ENCODE measurements at regions not wholly inside any gene's neighbourhood (a gene's known extent, or its start where the extent isn't known, plus 50 kb on each side); places are given as distances from the start of the nearest gene placed in this dataset.

DNA sequence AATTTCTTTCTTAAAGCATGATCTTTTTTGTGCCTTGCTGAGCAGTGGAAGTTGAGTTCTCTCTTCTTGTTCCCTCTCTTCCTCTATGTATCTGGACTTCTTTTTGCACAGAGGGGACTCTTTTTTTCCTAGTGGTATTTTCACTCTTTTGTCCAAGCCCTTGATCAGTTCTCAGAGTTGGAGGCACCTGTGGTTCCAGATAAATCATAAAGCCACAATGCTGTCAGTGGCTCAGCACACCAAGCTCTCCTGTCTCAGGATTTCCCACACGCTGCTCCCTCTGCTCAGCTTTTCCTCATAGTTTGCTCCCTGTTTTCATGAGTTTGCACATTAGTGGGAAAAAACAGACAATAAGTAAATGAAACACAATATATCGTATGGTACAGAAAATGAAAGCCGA, 110.3 kb upstream of the ZNF608 start:
- Mint-ChIP-seq H3K4me3 (no peak overlapping the region), H3K27me3 (no peaks in the 10 kb centered on the region), H3K4me1 (no peaks in the 10 kb centered on the region), H3K9me3 (no peaks in the 10 kb centered on the region), H3K27ac (no peak overlapping the region), H3K36me3 (no peaks in the 10 kb centered on the region)
- CTCF ChIA-PET: no interaction called here
- no peak for DNase-seq

DNA sequence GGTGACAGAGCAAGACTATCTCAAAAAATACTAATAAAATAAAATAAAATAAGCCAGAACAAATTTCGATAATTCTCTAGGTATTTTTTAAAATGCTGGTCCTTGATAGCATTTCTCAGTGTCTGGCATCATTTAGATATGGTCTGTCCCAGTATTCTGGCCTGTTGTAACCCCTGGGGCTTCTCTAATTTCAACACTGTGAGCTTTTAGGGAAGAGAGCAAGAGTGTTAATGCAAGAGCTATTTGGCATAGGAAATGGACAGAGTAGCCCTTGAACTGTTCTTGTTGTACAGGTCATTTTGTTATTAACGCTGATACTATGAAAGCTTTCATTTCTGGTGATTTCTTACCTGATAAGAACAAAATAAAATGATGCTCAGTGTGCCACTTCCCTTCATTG, 112.2 kb upstream of the ZNF608 start:
- Mint-ChIP-seq H3K4me1 (no peaks in the 10 kb centered on the region), H3K4me3 (no peak overlapping the region), H3K27ac (no peak overlapping the region), H3K27me3 (no peaks in the 10 kb centered on the region), H3K9me3 (no peaks in the 10 kb centered on the region), H3K36me3 (no peaks in the 10 kb centered on the region)
- CTCF ChIA-PET: no interaction called here
- DNase-seq: no peak

DNA sequence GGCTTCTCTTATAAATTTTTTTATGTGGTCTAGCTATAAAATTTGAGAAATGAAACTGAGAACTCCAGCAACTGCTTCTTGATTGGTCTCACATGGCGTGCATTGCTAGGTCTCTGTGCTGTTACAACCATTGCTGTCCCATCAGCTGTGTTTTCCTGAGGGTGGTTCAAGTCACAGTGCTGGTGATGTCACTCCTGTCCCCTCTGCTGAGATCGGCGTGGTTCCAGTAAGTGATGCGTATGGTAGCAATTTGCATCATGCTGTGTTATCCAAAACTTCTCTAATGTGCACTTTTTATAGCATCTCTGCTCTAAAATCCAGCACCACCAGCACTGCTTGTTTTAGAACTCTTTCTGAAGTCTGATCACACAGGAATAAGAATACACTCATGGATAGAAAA, 112.6 kb upstream of the ZNF608 start:
- H3K4me3 Mint-ChIP-seq: no peak overlapping the region
- H3K27me3 Mint-ChIP-seq: no peaks in the 10 kb centered on the region
- no peak overlapping the region for H3K27ac Mint-ChIP-seq
- H3K36me3 Mint-ChIP-seq: no peaks in the 10 kb centered on the region
- H3K9me3 Mint-ChIP-seq: no peaks in the 10 kb centered on the region
- no peaks in the 10 kb centered on the region for H3K4me1 Mint-ChIP-seq
- CTCF ChIA-PET: no interaction called here
- DNase-seq: no peak

DNA sequence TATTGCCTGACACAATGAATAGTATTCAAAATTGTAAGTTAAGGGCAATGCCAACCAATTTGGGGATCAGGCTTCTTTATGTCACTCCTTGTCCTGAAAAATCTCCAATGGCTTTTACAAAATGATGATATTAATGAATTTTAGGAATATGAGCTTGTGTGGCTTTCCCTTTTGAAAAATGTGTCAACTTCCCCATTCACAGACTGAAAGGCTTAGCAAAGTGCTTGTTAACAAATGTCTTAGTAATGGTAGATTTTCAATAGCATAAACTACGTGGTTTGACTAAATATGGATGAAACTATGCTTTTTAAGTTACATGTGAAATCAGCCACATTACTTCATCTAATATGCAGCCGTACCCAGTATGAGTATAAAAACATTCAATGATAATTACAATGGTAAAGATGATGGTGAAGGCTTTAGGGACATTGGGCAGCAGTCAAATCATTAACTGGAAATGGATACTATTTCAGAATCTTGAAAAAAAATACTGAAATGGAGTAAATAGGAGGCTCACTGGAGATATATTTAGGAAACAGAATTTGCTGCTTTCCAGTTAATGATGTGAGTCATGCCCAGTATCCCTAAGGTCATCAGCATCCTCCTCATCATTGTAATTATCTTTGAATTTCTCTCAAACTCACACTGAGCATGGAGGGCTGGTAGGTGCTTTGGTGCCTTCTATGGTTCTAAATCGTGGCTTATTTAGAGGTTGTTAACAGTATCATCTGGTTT, 113.3 kb upstream of the ZNF608 start:
- CTCF ChIA-PET: no interaction called here
- Mint-ChIP-seq H3K4me1 (no peaks in the 10 kb centered on the region), H3K27ac (no peak overlapping the region)

DNA sequence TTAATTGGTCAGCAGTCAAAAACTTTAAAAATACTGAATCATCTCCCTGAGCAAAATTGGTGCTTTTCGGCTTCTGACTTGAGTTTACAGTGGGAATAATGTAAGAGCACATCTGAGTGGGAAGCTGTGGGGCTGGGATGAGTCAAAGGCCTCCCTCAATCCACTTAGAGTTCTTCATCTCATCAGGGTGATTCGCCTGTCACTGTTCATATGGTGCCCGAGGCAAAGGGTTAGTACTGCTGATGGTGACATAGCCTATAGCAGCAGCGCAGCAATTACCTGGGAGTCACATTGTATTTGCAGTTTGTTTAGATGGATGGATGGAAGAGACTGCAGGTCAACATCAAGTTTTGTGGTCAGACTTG, 113.8 kb upstream of the ZNF608 start:
- H3K4me3 Mint-ChIP-seq: no peak overlapping the region
- H3K4me1 Mint-ChIP-seq: no peaks in the 10 kb centered on the region
- no peak for DNase-seq
- H3K27ac Mint-ChIP-seq: no peak overlapping the region
- H3K27me3 Mint-ChIP-seq: no peaks in the 10 kb centered on the region
- CTCF ChIA-PET: no interaction called here
- H3K36me3 Mint-ChIP-seq: no peaks in the 10 kb centered on the region
- H3K9me3 Mint-ChIP-seq: peaks cover 2% of the 10 kb centered on the region

More for the DNA sequence above, 113.3 kb upstream of the ZNF608 start:
- no peaks in the 10 kb centered on the region for H3K27me3 Mint-ChIP-seq
- H3K4me3 Mint-ChIP-seq: no peak overlapping the region
- DNase-seq: no peak
- no peaks in the 10 kb centered on the region for H3K9me3 Mint-ChIP-seq
- no peaks in the 10 kb centered on the region for H3K36me3 Mint-ChIP-seq

DNA sequence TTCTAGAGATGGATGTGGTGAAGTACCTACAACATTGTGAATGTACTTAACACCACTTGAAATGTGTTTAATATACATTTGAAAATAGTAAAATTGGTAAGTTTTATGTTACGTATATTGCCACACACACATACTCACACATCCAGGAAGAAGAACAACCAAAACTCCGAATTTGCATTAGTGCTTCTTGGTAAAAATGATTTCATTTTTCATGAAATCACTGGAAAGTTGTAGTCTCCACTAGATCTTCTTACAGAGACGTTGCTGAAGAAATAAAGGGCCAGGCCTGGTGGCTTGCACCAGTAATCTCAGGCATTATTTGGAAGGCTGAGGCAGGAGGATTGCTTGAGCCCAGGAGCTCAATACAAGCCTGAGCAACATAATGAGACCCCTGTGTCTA, 118.6 kb upstream of the ZNF608 start:
- Mint-ChIP-seq H3K27ac (no peak overlapping the region), H3K36me3 (no peaks in the 10 kb centered on the region), H3K9me3 (peaks cover 6% of the 10 kb centered on the region), H3K27me3 (no peaks in the 10 kb centered on the region), H3K4me1 (no peaks in the 10 kb centered on the region), H3K4me3 (no peak overlapping the region)
- CTCF ChIA-PET: no interaction called here
- DNase-seq: no peak

DNA sequence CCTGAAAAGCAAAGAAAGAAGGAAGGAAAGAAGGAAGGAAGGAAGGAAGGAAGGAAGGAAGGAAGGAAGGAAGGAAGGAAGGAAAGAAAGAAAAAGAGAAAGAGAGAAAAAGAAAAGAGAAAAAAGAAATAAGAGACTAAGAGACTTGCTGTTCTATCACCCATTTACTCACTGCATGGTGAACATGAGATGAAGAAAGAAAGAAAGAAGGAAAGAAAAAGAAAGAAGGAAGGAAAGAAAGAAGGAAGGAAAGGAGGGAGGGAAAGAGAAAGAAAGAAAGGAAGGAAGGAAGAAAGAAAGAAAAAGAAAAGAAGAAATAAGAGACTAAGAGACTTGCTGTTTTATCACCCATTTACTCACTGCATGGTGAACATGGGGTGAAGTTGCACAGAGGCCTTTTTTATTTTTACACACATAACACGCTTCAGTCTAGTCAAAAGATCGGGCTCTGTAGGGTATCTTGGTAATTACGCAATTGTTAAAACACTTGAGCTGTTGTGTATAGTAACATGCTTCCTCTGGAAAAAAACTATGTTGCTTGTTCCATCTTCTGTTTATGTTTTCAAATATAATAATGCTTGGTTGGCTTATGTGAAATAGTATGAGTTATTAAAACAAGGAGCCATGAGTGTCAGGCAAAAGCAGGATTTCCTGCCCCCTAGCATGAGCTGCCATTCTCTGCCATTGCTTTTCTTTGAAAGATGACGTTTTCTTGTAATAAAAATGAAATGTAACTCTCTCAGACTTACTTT, 119.3 kb upstream of the ZNF608 start:
- Mint-ChIP-seq H3K9me3 (peaks cover 6% of the 10 kb centered on the region), H3K27ac (no peak overlapping the region), H3K27me3 (no peaks in the 10 kb centered on the region), H3K4me1 (no peaks in the 10 kb centered on the region), H3K36me3 (no peaks in the 10 kb centered on the region), H3K4me3 (no peak overlapping the region)
- CTCF ChIA-PET: no interaction called here
- no peak for DNase-seq

DNA sequence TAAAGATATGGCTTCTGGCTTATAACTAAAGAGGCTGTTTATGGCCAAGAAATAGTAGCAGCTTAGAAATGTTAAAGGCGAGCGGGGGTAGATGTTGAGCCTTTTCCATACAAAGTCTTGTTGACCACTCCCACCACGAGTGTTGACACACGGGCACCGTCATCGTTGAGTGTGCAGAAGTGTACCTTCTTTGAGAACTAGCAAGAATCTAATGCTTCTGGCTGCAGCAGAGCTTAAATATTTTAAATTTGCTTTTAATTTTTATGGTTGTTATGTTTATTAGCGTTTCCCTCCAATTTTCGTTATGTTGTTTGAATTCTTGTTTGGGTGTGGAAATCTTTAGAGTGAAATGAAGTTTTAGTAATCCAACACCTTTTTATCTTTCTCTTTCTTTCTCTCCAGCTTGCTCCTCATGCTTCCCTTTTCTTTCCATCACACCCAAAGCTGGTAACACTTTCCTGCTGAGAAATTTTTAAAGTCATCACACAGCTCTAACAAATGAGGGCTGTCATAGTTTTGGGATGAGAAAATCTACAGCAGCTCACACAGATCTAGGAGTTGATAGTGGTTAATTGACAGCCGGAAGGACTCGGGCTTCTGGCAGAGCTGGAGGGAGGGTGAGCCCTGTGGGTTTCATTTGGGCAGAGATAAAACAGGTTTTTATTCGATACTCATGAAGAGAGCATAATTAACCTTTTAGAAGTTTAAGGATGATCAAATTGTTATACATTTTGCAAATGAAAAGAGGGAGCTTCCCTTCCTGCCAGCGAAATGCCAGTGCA, 120.1 kb upstream of the ZNF608 start:
- Mint-ChIP-seq H3K27me3 (no peaks in the 10 kb centered on the region), H3K36me3 (no peaks in the 10 kb centered on the region), H3K27ac (no peak overlapping the region), H3K4me3 (no peak overlapping the region), H3K9me3 (peaks cover 6% of the 10 kb centered on the region), H3K4me1 (no peaks in the 10 kb centered on the region)
- DNase-seq: no peak
- CTCF ChIA-PET: no interaction called here

DNA sequence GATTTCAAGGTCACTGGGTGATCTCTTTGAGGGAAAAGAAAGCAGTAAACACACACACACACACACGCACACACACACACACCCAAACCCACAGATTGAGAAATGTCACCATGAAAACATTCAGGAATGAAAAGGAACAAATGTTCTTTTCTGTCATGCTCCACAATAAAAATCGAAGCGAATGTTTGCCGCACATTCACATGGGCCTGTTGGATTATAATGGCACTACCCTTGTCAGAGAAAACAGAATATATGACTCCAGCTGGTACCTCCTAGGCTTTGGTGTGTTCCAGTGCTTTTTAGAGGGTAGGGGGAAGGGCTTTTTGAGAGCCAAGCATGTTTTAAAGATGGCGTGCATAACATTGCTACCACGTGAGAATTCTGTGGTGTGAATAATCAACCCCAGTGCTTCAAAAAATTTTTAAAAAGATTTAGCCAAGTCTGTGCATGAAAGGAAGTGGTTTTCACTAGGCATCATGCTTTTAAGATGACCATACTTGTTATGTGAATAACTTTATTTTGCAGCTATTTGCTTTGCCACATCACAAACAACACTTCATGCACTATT, 120.8 kb upstream of the ZNF608 start:
- Mint-ChIP-seq H3K4me1 (no peaks in the 10 kb centered on the region), H3K9me3 (peaks cover 6% of the 10 kb centered on the region), H3K27me3 (no peaks in the 10 kb centered on the region), H3K27ac (no peak overlapping the region), H3K4me3 (no peak overlapping the region), H3K36me3 (no peaks in the 10 kb centered on the region)
- CTCF ChIA-PET: no interaction called here
- no peak for DNase-seq

DNA sequence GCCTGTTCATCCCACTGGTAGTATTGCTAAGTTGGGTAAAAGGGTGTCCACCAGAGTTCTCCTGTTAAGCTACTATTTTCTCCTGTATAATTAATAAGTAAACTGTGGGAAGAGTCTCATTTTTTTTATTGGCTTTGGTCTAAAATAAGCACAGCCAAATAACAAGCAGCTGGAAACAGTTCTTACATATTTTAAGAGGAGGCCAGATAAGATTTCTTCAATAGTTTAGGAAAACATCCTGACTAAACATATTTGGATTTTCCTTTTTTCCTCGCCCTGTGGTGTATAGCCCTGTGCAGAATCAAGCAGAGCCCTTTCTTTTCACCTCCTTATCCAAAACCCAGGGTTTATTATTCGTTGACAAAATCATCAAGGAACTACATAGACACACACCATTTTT, 122.2 kb upstream of the ZNF608 start:
- CTCF ChIA-PET: no interaction called here
- H3K27ac Mint-ChIP-seq: no peak overlapping the region
- no peaks in the 10 kb centered on the region for H3K27me3 Mint-ChIP-seq
- no peaks in the 10 kb centered on the region for H3K36me3 Mint-ChIP-seq
- no peak overlapping the region for H3K4me3 Mint-ChIP-seq
- no peak for DNase-seq
- H3K4me1 Mint-ChIP-seq: no peaks in the 10 kb centered on the region
- H3K9me3 Mint-ChIP-seq: peaks cover 6% of the 10 kb centered on the region

DNA sequence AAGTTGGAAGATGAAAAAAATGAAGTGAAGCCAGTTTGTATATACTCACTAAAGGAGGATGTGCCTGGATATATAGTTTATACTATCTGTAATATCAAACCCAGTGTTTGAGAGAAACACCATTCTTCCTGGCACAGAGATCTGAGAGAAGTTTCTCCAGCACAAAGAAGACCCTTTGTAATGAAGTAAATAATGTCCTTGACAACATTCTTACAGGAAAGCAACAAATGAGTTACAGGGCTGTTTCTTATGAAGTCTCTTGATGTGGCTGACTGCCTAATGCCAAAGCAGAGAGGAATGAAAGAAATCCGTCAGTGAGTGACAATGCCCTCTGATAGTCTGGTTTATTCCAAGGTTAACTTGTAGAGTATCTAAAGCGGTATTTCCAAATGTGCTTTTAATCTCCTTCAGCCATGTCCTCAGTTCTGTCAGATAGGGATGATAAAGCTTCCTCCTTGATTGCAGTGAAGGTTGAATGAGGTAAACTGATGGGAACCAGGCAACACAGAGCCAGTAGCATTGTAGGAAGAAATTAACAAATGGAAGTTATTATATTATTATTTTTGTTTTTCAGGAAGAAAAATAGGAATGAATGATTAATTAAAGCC, 123.1 kb upstream of the ZNF608 start:
- peaks cover 6% of the 10 kb centered on the region for H3K9me3 Mint-ChIP-seq

DNA sequence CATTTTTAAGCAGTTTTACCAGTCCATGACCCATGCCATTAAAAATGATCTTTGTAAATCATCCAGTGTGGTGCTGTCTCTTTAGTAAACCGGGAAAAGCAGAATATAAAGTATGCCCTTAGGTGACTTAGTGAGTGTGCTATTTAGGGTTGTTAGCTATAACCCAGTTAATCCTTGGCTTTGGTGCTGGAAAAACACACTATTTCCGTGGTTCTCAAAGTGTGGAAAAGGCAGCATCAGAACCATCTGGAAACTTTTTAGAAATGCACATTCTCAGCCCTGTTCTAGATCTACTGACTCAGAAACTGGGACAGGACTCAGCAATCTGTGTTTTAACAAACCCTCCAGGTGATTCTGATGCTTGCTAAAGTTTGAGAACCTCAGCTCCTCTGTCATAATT, 123.6 kb upstream of the ZNF608 start:
- no peak overlapping the region for H3K27ac Mint-ChIP-seq
- H3K4me1 Mint-ChIP-seq: no peaks in the 10 kb centered on the region
- no peak overlapping the region for H3K4me3 Mint-ChIP-seq
- H3K27me3 Mint-ChIP-seq: no peaks in the 10 kb centered on the region
- CTCF ChIA-PET: no interaction called here
- DNase-seq: no peak
- H3K9me3 Mint-ChIP-seq: peaks cover 6% of the 10 kb centered on the region
- no peaks in the 10 kb centered on the region for H3K36me3 Mint-ChIP-seq

More for the DNA sequence above, 123.1 kb upstream of the ZNF608 start:
- Mint-ChIP-seq H3K4me1 (no peaks in the 10 kb centered on the region), H3K36me3 (no peaks in the 10 kb centered on the region), H3K27me3 (no peaks in the 10 kb centered on the region), H3K27ac (no peak overlapping the region), H3K4me3 (no peak overlapping the region)
- CTCF ChIA-PET: no interaction called here
- DNase-seq: no peak

DNA sequence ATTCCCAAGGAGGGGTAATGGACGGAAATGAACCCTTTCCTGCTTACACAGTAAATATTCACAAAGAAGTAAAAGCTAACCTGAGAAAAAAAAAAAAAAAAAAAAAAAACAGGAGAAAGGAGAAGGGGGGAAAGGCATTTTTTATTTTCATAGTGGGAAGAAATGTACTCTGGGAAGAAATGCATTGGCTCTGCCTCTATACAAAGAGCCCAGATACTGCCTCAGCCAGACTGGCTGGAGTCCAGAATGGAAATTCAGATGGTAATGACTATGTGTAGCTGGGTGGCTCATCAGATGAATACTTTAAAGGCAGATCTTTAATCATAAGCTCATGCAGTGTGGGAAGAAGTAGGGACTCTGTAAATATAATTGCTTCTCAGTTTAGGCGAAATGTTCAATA, 124.9 kb upstream of the ZNF608 start:
- CTCF ChIA-PET: no interaction called here
- H3K27me3 Mint-ChIP-seq: no peaks in the 10 kb centered on the region
- no peak for DNase-seq
- H3K4me1 Mint-ChIP-seq: no peaks in the 10 kb centered on the region
- H3K4me3 Mint-ChIP-seq: no peak overlapping the region
- no peak overlapping the region for H3K27ac Mint-ChIP-seq
- H3K36me3 Mint-ChIP-seq: no peaks in the 10 kb centered on the region
- H3K9me3 Mint-ChIP-seq: no peaks in the 10 kb centered on the region

DNA sequence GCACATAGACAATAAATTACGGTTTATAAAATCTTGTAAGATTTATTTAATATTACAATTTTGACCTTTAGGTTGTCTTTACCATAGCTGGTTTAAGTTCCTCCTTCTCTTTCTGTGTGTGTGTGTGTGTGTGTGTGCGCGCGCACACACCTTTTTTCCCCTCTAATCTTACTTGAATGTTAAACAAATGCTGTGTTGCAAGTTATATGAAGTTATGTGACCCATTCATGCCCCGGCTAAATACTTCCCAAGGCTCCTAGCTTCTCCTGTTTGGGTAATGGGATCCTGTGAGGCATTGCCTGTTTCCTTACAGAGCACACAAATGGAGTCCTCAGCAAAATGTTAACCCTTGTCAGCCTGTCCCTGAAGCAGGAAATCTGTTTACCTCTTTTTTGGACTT, 125.6 kb upstream of the ZNF608 start:
- CTCF ChIA-PET: no interaction called here
- no peak for DNase-seq
- Mint-ChIP-seq H3K36me3 (no peaks in the 10 kb centered on the region), H3K27ac (no peak overlapping the region), H3K4me1 (no peaks in the 10 kb centered on the region), H3K27me3 (no peaks in the 10 kb centered on the region), H3K4me3 (no peak overlapping the region), H3K9me3 (no peaks in the 10 kb centered on the region)
